Endodermal cell (in vitro differentiated cells): ENCODE measurements at regions not wholly inside any gene's neighbourhood (a gene's known extent, or its start where the extent isn't known, plus 50 kb on each side); places are given as distances from the start of the nearest gene placed in this dataset.

Source experiments
- DNase-seq: peaks from one replicate; pipeline ENCODE4 v3.0.0-alpha.2; 2017
- H3K27ac ChIP-seq: 2 replicates; pipeline ENCODE4 v1.5.1; 2013; ENCODE audit warnings: mild to moderate bottlenecking, low read depth, low read length, moderate library complexity
- H3K27me3 ChIP-seq: 2 replicates; pipeline ENCODE4 v1.6.1; 2013; ENCODE audit warnings: mild to moderate bottlenecking, low read length, moderate library complexity; ENCODE audit not compliant: insufficient read depth, control insufficient read depth, poor library complexity, severe bottlenecking
- H3K36me3 ChIP-seq: 2 replicates; pipeline ENCODE4 v1.7.0; 2013; ENCODE audit warnings: mild to moderate bottlenecking, low read length, moderate library complexity; ENCODE audit not compliant: control insufficient read depth, insufficient read depth
- H3K4me1 ChIP-seq: one replicate; pipeline ENCODE4 v1.7.0; 2013; ENCODE audit warnings: low read length; ENCODE audit not compliant: control insufficient read depth, insufficient read depth
- H3K4me3 ChIP-seq: 2 replicates; pipeline ENCODE4 v1.5.1; 2013; ENCODE audit warnings: mild to moderate bottlenecking, low read length, moderate library complexity
- H3K9ac ChIP-seq: 2 replicates; pipeline ENCODE4 v1.6.1; 2013; ENCODE audit warnings: mild to moderate bottlenecking, low read length, moderate library complexity; ENCODE audit not compliant: poor library complexity, severe bottlenecking; ENCODE audit errors: extremely low read depth
- H3K9me3 ChIP-seq: 2 replicates; pipeline ENCODE4 v1.6.1; 2013; ENCODE audit warnings: mild to moderate bottlenecking, low read length, moderate library complexity; ENCODE audit not compliant: control insufficient read depth
- H3K27ac Mint-ChIP-seq: 2 replicates; pipeline ENCODE4 v1.8.0; 2020; ENCODE audit warnings: mixed read lengths
- H3K27me3 Mint-ChIP-seq: 2 replicates; pipeline ENCODE4 v1.8.0; 2021; ENCODE audit warnings: mild to moderate bottlenecking, mixed read lengths; ENCODE audit not compliant: insufficient read depth
- H3K36me3 Mint-ChIP-seq: 2 replicates; pipeline ENCODE4 v1.8.0; 2020; ENCODE audit warnings: low read depth, mixed read lengths
- H3K4me1 Mint-ChIP-seq: 2 replicates; pipeline ENCODE4 v1.8.0; 2020; ENCODE audit warnings: mixed read lengths
- H3K4me3 Mint-ChIP-seq: 2 replicates; pipeline ENCODE4 v1.8.0; 2020; ENCODE audit warnings: mild to moderate bottlenecking, moderate library complexity, mixed read lengths
- H3K9me3 Mint-ChIP-seq: 2 replicates; pipeline ENCODE4 v1.8.0; 2020; ENCODE audit warnings: mild to moderate bottlenecking, mixed read lengths
- CTCF ChIP-seq: fragments of 200-600 bp; sonication (generic); conservative IDR thresholded peaks from 2 replicates; pipeline ENCODE4 v1.5.0; 2021; ENCODE audit warnings: antibody characterized with exemption, mild to moderate bottlenecking
- WGBS, 2 experiments: methylation state at CpG; one replicate each; pipeline versions ENCODE4 v1.1.5 to v1.1.7; 2013; ENCODE audit warnings: missing lambda C conversion rate in 2 of 2, mixed read lengths in 1 of 2; ENCODE audit not compliant: insufficient coverage in 1 of 2, insufficient read length in 1 of 2; 5-methylcytosine and 5-hydroxymethylcytosine counted together

- H3K4me1 Mint-ChIP-seq: no peaks in the 10 kb centered on the region
- H3K4me3 Mint-ChIP-seq: no peak overlapping the region
- no peak for DNase-seq
- no peak for TF ChIP-seq CTCF
- Histone ChIP-seq H3K9me3 (no peaks in the 10 kb centered on the region), H3K4me1 (no peaks in the 10 kb centered on the region), H3K27me3 (no peaks in the 10 kb centered on the region), H3K9ac (no peak overlapping the region), H3K27ac (no peak overlapping the region), H3K4me3 (no peak overlapping the region), H3K36me3 (no peaks in the 10 kb centered on the region)
- H3K27me3 Mint-ChIP-seq: no peaks in the 10 kb centered on the region
- H3K9me3 Mint-ChIP-seq: peaks cover 1% of the 10 kb centered on the region
- no peak overlapping the region for H3K27ac Mint-ChIP-seq
- H3K36me3 Mint-ChIP-seq: no peaks in the 10 kb centered on the region
Measured at GRCh38 chr4:174058846-174059245, 224.6 kb downstream of the FBXO8 start.

GRCh38 chr4:174056959-174057358, 226.5 kb downstream of the FBXO8 start:
- no peak overlapping the region for H3K4me3 ChIP-seq
- no peaks in the 10 kb centered on the region for H3K36me3 Mint-ChIP-seq
- H3K9ac ChIP-seq: no peak overlapping the region
- H3K4me3 Mint-ChIP-seq: no peak overlapping the region
- H3K9me3 Mint-ChIP-seq: peaks cover 1% of the 10 kb centered on the region
- no peaks in the 10 kb centered on the region for H3K4me1 ChIP-seq
- H3K27ac ChIP-seq: no peak overlapping the region
- WGBS, 2 experiments: 45% methylated on average over 2 of the region's 3 CpGs; no CpG with 5 or more reads in 1 of the 2 experiments
- no peak overlapping the region for H3K27ac Mint-ChIP-seq
- H3K27me3 Mint-ChIP-seq: no peaks in the 10 kb centered on the region
- no peaks in the 10 kb centered on the region for H3K9me3 ChIP-seq
- no peak for TF ChIP-seq CTCF
- H3K36me3 ChIP-seq: no peaks in the 10 kb centered on the region
- no peaks in the 10 kb centered on the region for H3K4me1 Mint-ChIP-seq
- no peak for DNase-seq
- H3K27me3 ChIP-seq: no peaks in the 10 kb centered on the region

GRCh38 chr4:174055344-174055743, 228.1 kb downstream of the FBXO8 start:
- H3K9ac ChIP-seq: no peak overlapping the region
- WGBS, 2 experiments: 89% methylated on average over 4 of the region's 4 CpGs; no CpG with 5 or more reads in 1 of the 2 experiments
- Mint-ChIP-seq H3K36me3 (no peaks in the 10 kb centered on the region), H3K4me1 (no peaks in the 10 kb centered on the region), H3K9me3 (peaks cover 1% of the 10 kb centered on the region), H3K27me3 (no peaks in the 10 kb centered on the region), H3K4me3 (no peak overlapping the region), H3K27ac (no peak overlapping the region)
- no peak overlapping the region for H3K27ac ChIP-seq
- H3K4me1 ChIP-seq: no peaks in the 10 kb centered on the region
- no peaks in the 10 kb centered on the region for H3K36me3 ChIP-seq
- no peak overlapping the region for H3K4me3 ChIP-seq
- DNase-seq: no peak
- TF ChIP-seq CTCF: no peak
- no peaks in the 10 kb centered on the region for H3K27me3 ChIP-seq
- H3K9me3 ChIP-seq: no peaks in the 10 kb centered on the region
